ENCODE measurements at regions not wholly inside any gene's neighbourhood (a gene's known extent, or its start where the extent isn't known, plus 50 kb on each side); places are given as distances from the start of the nearest gene placed in this dataset.

DNA sequence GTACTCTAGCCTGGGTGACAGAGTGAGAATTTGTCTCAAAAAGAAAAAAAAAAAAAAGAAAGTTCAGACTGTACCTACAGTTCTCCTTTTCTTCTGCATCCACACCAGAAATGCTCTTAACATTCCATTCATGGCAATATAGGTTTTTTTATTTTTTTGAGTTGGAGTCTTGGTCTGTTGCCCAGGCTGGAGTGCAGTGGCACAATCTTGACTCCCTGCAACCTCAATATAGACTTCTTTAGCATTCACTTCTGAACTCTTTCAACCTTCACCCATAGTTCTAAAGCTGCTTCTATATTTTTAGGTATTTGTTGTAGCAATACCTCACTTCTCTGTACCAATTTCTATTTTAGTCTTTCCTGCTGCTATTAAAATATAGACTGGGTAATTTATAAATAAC lies 1095.7 kb downstream of the FLRT2 start:
- TF ChIP-seq, protein P1, sequence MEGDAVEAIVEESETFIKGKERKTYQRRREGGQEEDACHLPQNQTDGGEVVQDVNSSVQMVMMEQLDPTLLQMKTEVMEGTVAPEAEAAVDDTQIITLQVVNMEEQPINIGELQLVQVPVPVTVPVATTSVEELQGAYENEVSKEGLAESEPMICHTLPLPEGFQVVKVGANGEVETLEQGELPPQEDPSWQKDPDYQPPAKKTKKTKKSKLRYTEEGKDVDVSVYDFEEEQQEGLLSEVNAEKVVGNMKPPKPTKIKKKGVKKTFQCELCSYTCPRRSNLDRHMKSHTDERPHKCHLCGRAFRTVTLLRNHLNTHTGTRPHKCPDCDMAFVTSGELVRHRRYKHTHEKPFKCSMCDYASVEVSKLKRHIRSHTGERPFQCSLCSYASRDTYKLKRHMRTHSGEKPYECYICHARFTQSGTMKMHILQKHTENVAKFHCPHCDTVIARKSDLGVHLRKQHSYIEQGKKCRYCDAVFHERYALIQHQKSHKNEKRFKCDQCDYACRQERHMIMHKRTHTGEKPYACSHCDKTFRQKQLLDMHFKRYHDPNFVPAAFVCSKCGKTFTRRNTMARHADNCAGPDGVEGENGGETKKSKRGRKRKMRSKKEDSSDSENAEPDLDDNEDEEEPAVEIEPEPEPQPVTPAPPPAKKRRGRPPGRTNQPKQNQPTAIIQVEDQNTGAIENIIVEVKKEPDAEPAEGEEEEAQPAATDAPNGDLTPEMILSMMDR (IDR thresholded peaks at IDR 0.05): no peak
- Mint-ChIP-seq H3K36me3 (ENCODE audit: low read depth) (no peaks in the 10 kb centered on the region), H3K27me3 (no peaks in the 10 kb centered on the region), H3K4me3 (no peak overlapping the region), H3K4me1 (no peaks in the 10 kb centered on the region), H3K27ac (no peak overlapping the region), H3K9me3 (peaks cover 15% of the 10 kb centered on the region)
- intact Hi-C loops (cut with micrococcal nuclease): no loop called here
- no peak for ATAC-seq (ENCODE audit: low read depth)
- POLR2A ChIA-PET: no interaction called here
- DNase-seq: no peak
- CTCF ChIA-PET: no interaction called here

DNA sequence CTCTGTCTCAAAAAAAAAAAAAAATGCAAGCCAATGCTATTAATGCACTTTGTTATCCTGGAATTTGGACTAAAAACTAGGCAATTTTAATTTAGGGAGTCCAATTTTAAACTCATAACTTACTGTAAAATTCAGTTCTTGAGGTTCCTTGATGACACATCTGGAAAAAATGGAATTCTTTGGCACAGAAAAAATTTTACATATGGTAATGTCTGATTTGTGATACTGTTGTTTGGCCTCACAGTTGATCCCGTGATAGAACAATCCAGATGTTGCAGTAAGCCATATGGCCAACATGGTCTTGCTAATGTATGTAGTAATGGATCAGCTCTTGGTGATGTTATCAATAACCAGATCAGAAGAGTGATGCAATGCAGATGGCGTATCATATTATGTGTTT lies 1089.8 kb downstream of the FLRT2 start:
- TF ChIP-seq, protein P1 (IDR thresholded peaks at IDR 0.05): no peak
- intact Hi-C loops (cut with micrococcal nuclease): no loop called here
- Mint-ChIP-seq H3K4me3 (no peak overlapping the region), H3K36me3 (ENCODE audit: low read depth) (no peaks in the 10 kb centered on the region), H3K4me1 (no peaks in the 10 kb centered on the region), H3K27me3 (no peaks in the 10 kb centered on the region), H3K27ac (no peak overlapping the region), H3K9me3 (peaks cover 7% of the 10 kb centered on the region)
- ChIA-PET CTCF (no interaction called here), POLR2A (no interaction called here)
- ATAC-seq (ENCODE audit: low read depth): no peak
- no peak for DNase-seq

DNA sequence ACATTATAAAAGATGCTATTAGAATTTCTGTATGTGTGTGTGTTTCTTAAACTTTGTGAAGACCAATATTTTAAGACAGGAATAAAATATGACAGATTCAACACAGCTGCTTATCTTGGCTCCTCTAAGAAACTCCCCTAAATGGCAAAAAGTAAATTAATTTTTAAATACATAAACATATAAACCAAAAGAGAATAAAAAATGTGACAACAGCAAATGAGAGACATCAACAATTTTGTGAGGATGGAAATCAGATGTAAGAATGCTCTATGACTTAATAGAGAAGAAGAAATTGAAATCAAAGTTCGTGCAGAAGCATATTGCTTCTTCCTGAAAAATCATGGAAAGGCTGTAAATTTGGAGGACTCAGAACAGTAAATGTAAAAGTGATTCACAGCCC lies 1083.8 kb downstream of the FLRT2 start:
- H3K4me1 Mint-ChIP-seq: no peaks in the 10 kb centered on the region
- ChIA-PET POLR2A (no interaction called here), CTCF (no interaction called here)
- TF ChIP-seq, protein P1 (IDR thresholded peaks at IDR 0.05): no peak
- intact Hi-C loops (cut with micrococcal nuclease): no loop called here
- no peaks in the 10 kb centered on the region for H3K9me3 Mint-ChIP-seq
- H3K27ac Mint-ChIP-seq: no peak overlapping the region
- ATAC-seq (ENCODE audit: low read depth): no peak
- no peak for DNase-seq
- no peaks in the 10 kb centered on the region for H3K36me3 Mint-ChIP-seq (ENCODE audit: low read depth)
- no peak overlapping the region for H3K4me3 Mint-ChIP-seq
- no peaks in the 10 kb centered on the region for H3K27me3 Mint-ChIP-seq

DNA sequence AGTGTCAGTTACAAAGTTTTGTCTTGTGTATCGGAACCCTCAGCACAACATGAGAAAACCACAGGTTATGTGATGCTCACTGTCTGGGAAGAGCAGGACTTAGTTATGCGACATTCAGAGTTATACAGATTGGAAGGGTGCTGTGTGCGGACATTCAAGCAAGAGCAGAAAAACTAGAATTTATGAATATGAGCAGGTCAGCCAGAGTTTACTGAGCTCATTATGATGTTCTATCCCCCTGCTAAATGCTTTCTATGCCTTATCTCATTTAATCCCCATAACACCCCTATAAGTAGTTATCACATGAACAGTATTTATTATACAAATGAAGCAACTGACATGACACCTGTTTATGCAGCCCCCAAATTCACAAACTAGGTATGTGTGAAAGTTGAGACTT lies 1083.2 kb downstream of the FLRT2 start:
- H3K4me3 Mint-ChIP-seq: no peak overlapping the region
- POLR2A ChIA-PET: no interaction called here
- ATAC-seq (ENCODE audit: low read depth) (no peak), DNase-seq (no peak)
- intact Hi-C loops (cut with micrococcal nuclease): no loop called here
- no peaks in the 10 kb centered on the region for H3K36me3 Mint-ChIP-seq (ENCODE audit: low read depth)
- no peaks in the 10 kb centered on the region for H3K27me3 Mint-ChIP-seq
- no peaks in the 10 kb centered on the region for H3K4me1 Mint-ChIP-seq
- TF ChIP-seq, protein P1 (IDR thresholded peaks at IDR 0.05): no peak
- CTCF ChIA-PET: no interaction called here
- H3K27ac Mint-ChIP-seq: no peak overlapping the region
- H3K9me3 Mint-ChIP-seq: no peaks in the 10 kb centered on the region

GRCh38 chr14:86604561-86604960 lies 1074.6 kb downstream of the FLRT2 start:
- ChIA-PET POLR2A (no interaction called here), CTCF (no interaction called here)
- H3K27ac Mint-ChIP-seq: no peak overlapping the region
- H3K4me1 Mint-ChIP-seq: no peaks in the 10 kb centered on the region
- H3K27me3 Mint-ChIP-seq: no peaks in the 10 kb centered on the region
- intact Hi-C loops (cut with micrococcal nuclease): no loop called here
- H3K36me3 Mint-ChIP-seq (ENCODE audit: low read depth): no peaks in the 10 kb centered on the region
- DNase-seq (no peak), ATAC-seq (ENCODE audit: low read depth) (no peak)
- peaks cover 2% of the 10 kb centered on the region for H3K9me3 Mint-ChIP-seq
- TF ChIP-seq, protein P1 (IDR thresholded peaks at IDR 0.05): no peak
- no peak overlapping the region for H3K4me3 Mint-ChIP-seq
